Activated CD8-positive, alpha-beta T cell treated with anti-CD3 and anti-CD28 coated beads for 36 hours (primary cell): ENCODE measurements at regions not wholly inside any gene's neighbourhood (a gene's known extent, or its start where the extent isn't known, plus 50 kb on each side); places are given as distances from the start of the nearest gene placed in this dataset.

ENCODE experiments used
- ATAC-seq: fragments of 200-7000 bp; cut with Tn5 transposase; one replicate; pipeline ENCODE4 v1.10.0; 2021; ENCODE audit warnings: mild to moderate bottlenecking, moderate library complexity
- CTCF ChIA-PET: fragments of 350-600 bp; sonication (Branson Sonifier 250); formaldehyde crosslinking; loops from one replicate; lab custom pipeline; 2021; ENCODE audit warnings: antibody characterized with exemption; lab: Charles Lee
- POLR2A ChIA-PET: fragments of 350-600 bp; sonication (Branson Sonifier 250); formaldehyde crosslinking; loops from one replicate; lab custom pipeline; 2021; ENCODE audit warnings: antibody characterized with exemption; lab: Charles Lee
- DNase-seq: peaks from one replicate; pipeline ENCODE4 v3.0.0-alpha.2; 2020
- H3K27ac Mint-ChIP-seq: one replicate; pipeline ENCODE4 v1.8.0; 2021; ENCODE audit warnings: mild to moderate bottlenecking, mixed read lengths
- H3K27me3 Mint-ChIP-seq: one replicate; pipeline ENCODE4 v1.8.0; 2021; ENCODE audit warnings: mixed read lengths
- H3K36me3 Mint-ChIP-seq: one replicate; pipeline ENCODE4 v1.8.0; 2021; ENCODE audit warnings: low read depth, mixed read lengths
- H3K4me1 Mint-ChIP-seq: one replicate; pipeline ENCODE4 v1.8.0; 2021; ENCODE audit warnings: low read depth, mixed read lengths
- H3K4me3 Mint-ChIP-seq: one replicate; pipeline ENCODE4 v1.8.0; 2021; ENCODE audit warnings: mild to moderate bottlenecking, moderate library complexity, mixed read lengths
- H3K9me3 Mint-ChIP-seq: one replicate; pipeline ENCODE4 v1.8.0; 2021; ENCODE audit warnings: mixed read lengths
- intact Hi-C: fragments of 100-400 bp; cut with micrococcal nuclease; formaldehyde crosslinking; loops from one replicate; pipeline ENCODE4 v1.10.0; 2022
- TF ChIP-seq, protein P1 (sequence below): fragments of 200-600 bp; IDR thresholded peaks from one replicate; pipeline ENCODE4 v1.8.0; 2022; ENCODE audit warnings: antibody characterized with exemption, mild to moderate bottlenecking

DNA sequence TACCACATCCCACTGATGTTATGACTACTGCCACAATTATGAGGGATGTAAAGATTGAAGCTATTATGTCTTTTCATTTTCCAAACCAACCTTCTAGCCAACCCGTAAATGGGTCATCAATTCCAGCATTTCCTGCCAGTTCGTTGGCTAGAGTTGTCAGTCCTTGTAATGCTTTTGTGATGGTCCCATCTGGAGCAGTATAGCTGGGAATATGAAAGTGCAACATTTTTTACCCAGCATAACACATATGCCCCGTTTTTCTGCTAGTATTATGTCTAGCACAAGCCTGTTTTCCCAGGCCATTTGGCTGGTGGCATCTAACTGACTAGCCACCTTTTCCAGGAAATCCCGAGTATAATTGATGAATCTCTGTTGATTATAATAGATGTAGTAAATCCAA is 1501.6 kb upstream of the SLC39A10 start:
- ATAC-seq (no peak), DNase-seq (no peak)
- intact Hi-C loops, result no loop called here
- TF ChIP-seq, protein P1, sequence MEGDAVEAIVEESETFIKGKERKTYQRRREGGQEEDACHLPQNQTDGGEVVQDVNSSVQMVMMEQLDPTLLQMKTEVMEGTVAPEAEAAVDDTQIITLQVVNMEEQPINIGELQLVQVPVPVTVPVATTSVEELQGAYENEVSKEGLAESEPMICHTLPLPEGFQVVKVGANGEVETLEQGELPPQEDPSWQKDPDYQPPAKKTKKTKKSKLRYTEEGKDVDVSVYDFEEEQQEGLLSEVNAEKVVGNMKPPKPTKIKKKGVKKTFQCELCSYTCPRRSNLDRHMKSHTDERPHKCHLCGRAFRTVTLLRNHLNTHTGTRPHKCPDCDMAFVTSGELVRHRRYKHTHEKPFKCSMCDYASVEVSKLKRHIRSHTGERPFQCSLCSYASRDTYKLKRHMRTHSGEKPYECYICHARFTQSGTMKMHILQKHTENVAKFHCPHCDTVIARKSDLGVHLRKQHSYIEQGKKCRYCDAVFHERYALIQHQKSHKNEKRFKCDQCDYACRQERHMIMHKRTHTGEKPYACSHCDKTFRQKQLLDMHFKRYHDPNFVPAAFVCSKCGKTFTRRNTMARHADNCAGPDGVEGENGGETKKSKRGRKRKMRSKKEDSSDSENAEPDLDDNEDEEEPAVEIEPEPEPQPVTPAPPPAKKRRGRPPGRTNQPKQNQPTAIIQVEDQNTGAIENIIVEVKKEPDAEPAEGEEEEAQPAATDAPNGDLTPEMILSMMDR, result no peak
- no peaks in the 10 kb centered on the region for H3K27me3 Mint-ChIP-seq
- H3K4me1 Mint-ChIP-seq, result no peaks in the 10 kb centered on the region
- no peaks in the 10 kb centered on the region for H3K36me3 Mint-ChIP-seq
- ChIA-PET CTCF (no interaction called here), POLR2A (no interaction called here)
- H3K9me3 Mint-ChIP-seq, result peaks cover 4% of the 10 kb centered on the region
- no peak overlapping the region for H3K27ac Mint-ChIP-seq
- H3K4me3 Mint-ChIP-seq, result no peak overlapping the region

DNA sequence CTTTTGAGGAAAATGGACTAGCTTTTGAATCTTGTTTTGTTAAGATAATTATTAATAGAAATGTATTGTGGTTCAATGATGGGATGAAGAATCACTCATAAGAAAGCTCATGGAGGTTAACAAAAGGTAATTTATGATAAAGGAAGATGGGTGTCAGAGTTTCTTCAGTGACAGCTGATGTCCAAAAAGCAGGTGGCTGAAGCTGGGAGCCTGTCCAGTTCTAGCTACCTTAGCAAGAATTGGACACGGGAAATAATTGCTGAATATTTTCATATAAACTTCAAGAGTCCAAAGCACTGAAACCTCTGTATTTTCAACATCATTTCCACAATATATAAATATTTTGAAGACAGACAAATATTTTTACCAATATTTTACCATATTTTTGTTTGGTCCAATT is 1505.8 kb upstream of the SLC39A10 start:
- Mint-ChIP-seq H3K9me3 (no peaks in the 10 kb centered on the region), H3K27ac (no peak overlapping the region), H3K4me1 (no peaks in the 10 kb centered on the region), H3K27me3 (no peaks in the 10 kb centered on the region), H3K4me3 (no peak overlapping the region), H3K36me3 (no peaks in the 10 kb centered on the region)
- DNase-seq (no peak), ATAC-seq (no peak)
- CTCF ChIA-PET, result no interaction called here
- TF ChIP-seq, protein P1, result no peak
- POLR2A ChIA-PET, result no interaction called here
- intact Hi-C loops, result no loop called here

DNA sequence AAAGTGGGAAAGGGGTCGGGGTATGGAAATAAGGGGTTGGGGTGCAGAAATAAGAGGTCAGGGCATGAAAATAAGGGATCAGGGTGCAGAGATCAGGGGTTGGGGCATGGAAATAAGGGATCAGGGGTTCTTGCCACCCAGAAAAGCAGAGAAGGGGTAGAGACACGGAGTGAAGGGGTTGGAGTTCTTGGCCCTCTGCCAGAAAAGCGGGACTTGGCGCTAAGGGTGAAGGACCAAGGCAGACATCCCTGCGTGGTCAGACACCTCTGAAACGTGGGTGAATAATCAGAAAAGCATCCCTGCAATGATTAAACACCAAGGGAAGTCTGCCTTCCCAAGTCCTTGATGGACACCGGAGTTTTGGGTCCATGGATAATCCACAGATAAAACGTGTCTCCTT is 1521.6 kb upstream of the SLC39A10 start:
- POLR2A ChIA-PET, result no interaction called here
- no peak overlapping the region for H3K27ac Mint-ChIP-seq

DNA sequence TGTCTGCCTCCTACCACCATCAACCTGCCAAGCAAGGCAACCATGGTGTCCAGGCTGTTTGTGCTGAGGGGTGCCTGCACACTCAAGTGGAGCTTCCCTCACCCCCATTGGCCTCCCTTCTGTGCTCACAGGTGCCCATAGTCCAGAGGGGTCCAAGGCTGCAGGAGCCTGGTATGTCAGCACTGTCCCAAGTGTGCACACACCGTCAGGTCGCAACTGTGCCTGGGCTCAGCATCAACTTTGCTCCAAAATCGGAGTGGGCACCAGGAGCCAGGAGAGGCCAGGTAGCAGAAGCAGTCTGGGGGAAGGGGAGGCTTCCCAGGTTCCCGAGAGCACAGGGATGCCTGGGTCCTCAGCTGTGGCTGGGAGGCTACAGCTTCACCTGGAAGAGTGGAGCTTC is 1528.2 kb upstream of the SLC39A10 start:
- CTCF ChIA-PET, result no interaction called here
- Mint-ChIP-seq H3K27ac (no peak overlapping the region), H3K36me3 (no peaks in the 10 kb centered on the region), H3K4me3 (no peak overlapping the region), H3K4me1 (no peaks in the 10 kb centered on the region), H3K9me3 (peaks cover 1% of the 10 kb centered on the region), H3K27me3 (no peaks in the 10 kb centered on the region)
- DNase-seq (no peak), ATAC-seq (no peak)
- intact Hi-C loops, result no loop called here
- POLR2A ChIA-PET, result no interaction called here
- TF ChIP-seq, protein P1, result no peak

More for the DNA sequence above, 1521.6 kb upstream of the SLC39A10 start:
- DNase-seq (no peak), ATAC-seq (no peak)
- TF ChIP-seq, protein P1, result no peak
- no peaks in the 10 kb centered on the region for H3K9me3 Mint-ChIP-seq
- intact Hi-C loops, result no loop called here
- no peaks in the 10 kb centered on the region for H3K27me3 Mint-ChIP-seq
- no peak overlapping the region for H3K4me3 Mint-ChIP-seq
- no peaks in the 10 kb centered on the region for H3K36me3 Mint-ChIP-seq
- H3K4me1 Mint-ChIP-seq, result no peaks in the 10 kb centered on the region
- CTCF ChIA-PET, result no interaction called here

DNA sequence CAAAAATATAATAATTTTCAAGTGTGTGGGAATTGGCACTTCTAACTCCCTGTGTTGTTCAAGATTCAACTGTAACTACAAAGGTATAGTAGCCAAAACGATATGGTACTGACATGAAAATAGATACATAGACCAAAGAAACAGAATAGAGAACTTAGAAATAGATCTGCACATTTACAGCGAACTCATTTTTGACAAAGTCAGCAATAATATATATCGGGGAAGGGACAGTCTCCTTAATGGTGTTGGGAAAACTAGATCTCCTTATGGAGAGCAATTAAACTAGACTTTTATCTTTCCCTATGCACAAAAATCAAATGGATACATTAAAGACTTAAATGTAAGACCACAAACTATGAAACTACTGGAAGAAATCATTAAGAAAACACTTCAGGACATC is 1530.6 kb upstream of the SLC39A10 start:
- no peaks in the 10 kb centered on the region for H3K27me3 Mint-ChIP-seq
- DNase-seq (no peak), ATAC-seq (no peak)
- peaks cover 1% of the 10 kb centered on the region for H3K9me3 Mint-ChIP-seq
- intact Hi-C loops, result no loop called here
- H3K4me3 Mint-ChIP-seq, result no peak overlapping the region
- CTCF ChIA-PET, result no interaction called here
- no peaks in the 10 kb centered on the region for H3K4me1 Mint-ChIP-seq
- no peak overlapping the region for H3K27ac Mint-ChIP-seq
- no peaks in the 10 kb centered on the region for H3K36me3 Mint-ChIP-seq
- TF ChIP-seq, protein P1, result no peak
- POLR2A ChIA-PET, result no interaction called here
